Naive thymus-derived CD4-positive, alpha-beta T cell (primary cell): ENCODE measurements at regions not wholly inside any gene's neighbourhood (a gene's known extent, or its start where the extent isn't known, plus 50 kb on each side); places are given as distances from the start of the nearest gene placed in this dataset.
A peak's percentile ranks its signal among the peaks of the same experiment; 100 is the strongest.

Experiments
- ATAC-seq: fragments of 150-1000 bp; cut with Tn5 transposase; 2 replicates; pipeline ENCODE4 v1.10.0; 2021; ENCODE audit warnings: mild to moderate bottlenecking, moderate library complexity
- CTCF ChIA-PET: fragments of 350-600 bp; sonication (Branson Sonifier 250); formaldehyde crosslinking; loops from one replicate; lab custom pipeline; 2021; ENCODE audit warnings: antibody characterized with exemption; lab: Charles Lee
- POLR2A ChIA-PET: fragments of 350-600 bp; sonication (Branson Sonifier 250); formaldehyde crosslinking; loops from one replicate; lab custom pipeline; 2021; ENCODE audit warnings: antibody characterized with exemption, inconsistent platforms; lab: Charles Lee
- DNase-seq, 9 donors: peaks; one replicate each; pipeline versions ENCODE4 v3.0.0 to v3.0.0-alpha.2; 2020 to 2022; ENCODE audit warnings: mixed read lengths in 1 of 9
- H3K27ac ChIP-seq: one replicate; pipeline ENCODE4 v1.7.0; 2013; ENCODE audit warnings: mild to moderate bottlenecking, low read depth, low read length, moderate library complexity
- H3K27me3 ChIP-seq, 2 donors: one replicate each; pipeline ENCODE4 v1.7.0; 2013; ENCODE audit warnings: low read length in 2 of 2, mild to moderate bottlenecking in 2 of 2, moderate library complexity in 2 of 2; ENCODE audit not compliant: control insufficient read depth in 2 of 2, insufficient read depth in 2 of 2
- H3K36me3 ChIP-seq, 3 experiments: 1 replicate in 2 of 3; 2 replicates in 1 of 3; pipeline ENCODE4 v1.7.0; 2013; ENCODE audit warnings: low read length in 3 of 3, mild to moderate bottlenecking in 3 of 3, moderate library complexity in 1 of 3; ENCODE audit not compliant: insufficient read depth in 3 of 3, control insufficient read depth in 2 of 3
- H3K4me1 ChIP-seq, 2 donors: one replicate each; pipeline ENCODE4 v1.7.0; 2013; ENCODE audit warnings: low read length in 2 of 2, mild to moderate bottlenecking in 2 of 2, moderate library complexity in 1 of 2; ENCODE audit not compliant: control insufficient read depth in 2 of 2, insufficient read depth in 2 of 2
- H3K4me3 ChIP-seq: 2 replicates; pipeline ENCODE4 v1.7.0; 2013; ENCODE audit warnings: mild to moderate bottlenecking, low read length
- H3K9me3 ChIP-seq, 3 experiments: 1 replicate in 2 of 3; 2 replicates in 1 of 3; pipeline ENCODE4 v1.7.0; 2013; ENCODE audit warnings: low read length in 3 of 3; ENCODE audit not compliant: control insufficient read depth in 2 of 3
- H3K27ac Mint-ChIP-seq, 9 donors: one replicate each; pipeline ENCODE4 v1.8.0; 2020 to 2022; ENCODE audit warnings: mixed read lengths in 9 of 9, mild to moderate bottlenecking in 8 of 9, moderate library complexity in 5 of 9, inconsistent platforms in 2 of 9
- H3K27me3 Mint-ChIP-seq, 5 donors: one replicate each; pipeline ENCODE4 v1.8.0; 2021 to 2022; ENCODE audit warnings: mixed read lengths in 5 of 5, mild to moderate bottlenecking in 1 of 5
- H3K36me3 Mint-ChIP-seq, 5 donors: one replicate each; pipeline ENCODE4 v1.8.0; 2020 to 2022; ENCODE audit warnings: mixed read lengths in 5 of 5, mild to moderate bottlenecking in 3 of 5, inconsistent platforms in 1 of 5
- H3K4me1 Mint-ChIP-seq, 7 donors: one replicate each; pipeline ENCODE4 v1.8.0; 2020 to 2022; ENCODE audit warnings: mixed read lengths in 7 of 7, mild to moderate bottlenecking in 3 of 7, inconsistent platforms in 1 of 7
- H3K4me3 Mint-ChIP-seq, 10 donors: one replicate each; pipeline ENCODE4 v1.8.0; 2020 to 2022; ENCODE audit warnings: mild to moderate bottlenecking in 10 of 10, mixed read lengths in 10 of 10, moderate library complexity in 6 of 10, inconsistent platforms in 2 of 10
- H3K9me3 Mint-ChIP-seq, 11 donors: one replicate each; pipeline ENCODE4 v1.8.0; 2020 to 2022; ENCODE audit warnings: mixed read lengths in 11 of 11, mild to moderate bottlenecking in 4 of 11, inconsistent platforms in 1 of 11, moderate library complexity in 1 of 11
- intact Hi-C, 2 donors: fragments of 100-400 bp; cut with micrococcal nuclease; formaldehyde crosslinking; loops; one replicate each; pipeline ENCODE4 v1.15.1; 2023

GRCh38 chr18:68533641-68534040 lies 181.3 kb downstream of the TMX3 start:
- POLR2A ChIA-PET, result no interaction called here
- H3K9me3 ChIP-seq, result no peaks in the 10 kb centered on the region
- no peak for ATAC-seq
- no peak overlapping the region for H3K4me3 ChIP-seq
- intact Hi-C loops, result no loop called here
- no peaks in the 10 kb centered on the region for H3K4me1 ChIP-seq
- Mint-ChIP-seq H3K4me1 (no peaks in the 10 kb centered on the region), H3K4me3 (no peak overlapping the region), H3K36me3 (no peaks in the 10 kb centered on the region), H3K27ac (no peak overlapping the region), H3K9me3 (no peaks in the 10 kb centered on the region), H3K27me3 (no peaks in the 10 kb centered on the region)
- H3K27me3 ChIP-seq, result no peaks in the 10 kb centered on the region
- CTCF ChIA-PET, result interaction anchor here (1.0 kb wide), 1 partner anchor 275 kb away, joined by 3 read pairs; no protein-coding TSS in a partner anchor
- DNase-seq, result no peak
- no peak overlapping the region for H3K27ac ChIP-seq
- no peaks in the 10 kb centered on the region for H3K36me3 ChIP-seq

GRCh38 chr18:68532328-68532885 lies 182.5 kb downstream of the TMX3 start:
- H3K4me3 ChIP-seq, result no peak overlapping the region
- DNase-seq (no peak), ATAC-seq (no peak)
- H3K27me3 ChIP-seq, result no peaks in the 10 kb centered on the region
- POLR2A ChIA-PET, result no interaction called here
- peak overlapping the region in 1 of 9 donors; percentile 1 for H3K27ac Mint-ChIP-seq
- CTCF ChIA-PET, result no interaction called here
- no peaks in the 10 kb centered on the region for H3K4me1 ChIP-seq
- H3K9me3 ChIP-seq, result no peaks in the 10 kb centered on the region
- H3K27ac ChIP-seq, result no peak overlapping the region
- no peaks in the 10 kb centered on the region for H3K36me3 ChIP-seq
- no peaks in the 10 kb centered on the region for H3K36me3 Mint-ChIP-seq
- no peaks in the 10 kb centered on the region for H3K4me1 Mint-ChIP-seq
- no peaks in the 10 kb centered on the region for H3K27me3 Mint-ChIP-seq
- no peak overlapping the region for H3K4me3 Mint-ChIP-seq
- no peaks in the 10 kb centered on the region for H3K9me3 Mint-ChIP-seq
- intact Hi-C loops, result no loop called here

- intact Hi-C loops, result no loop called here
- H3K27ac Mint-ChIP-seq, result no peak overlapping the region
These were observed 189.8 kb downstream of the TMX3 start for GRCh38 chr18:68525091-68525490.

DNA sequence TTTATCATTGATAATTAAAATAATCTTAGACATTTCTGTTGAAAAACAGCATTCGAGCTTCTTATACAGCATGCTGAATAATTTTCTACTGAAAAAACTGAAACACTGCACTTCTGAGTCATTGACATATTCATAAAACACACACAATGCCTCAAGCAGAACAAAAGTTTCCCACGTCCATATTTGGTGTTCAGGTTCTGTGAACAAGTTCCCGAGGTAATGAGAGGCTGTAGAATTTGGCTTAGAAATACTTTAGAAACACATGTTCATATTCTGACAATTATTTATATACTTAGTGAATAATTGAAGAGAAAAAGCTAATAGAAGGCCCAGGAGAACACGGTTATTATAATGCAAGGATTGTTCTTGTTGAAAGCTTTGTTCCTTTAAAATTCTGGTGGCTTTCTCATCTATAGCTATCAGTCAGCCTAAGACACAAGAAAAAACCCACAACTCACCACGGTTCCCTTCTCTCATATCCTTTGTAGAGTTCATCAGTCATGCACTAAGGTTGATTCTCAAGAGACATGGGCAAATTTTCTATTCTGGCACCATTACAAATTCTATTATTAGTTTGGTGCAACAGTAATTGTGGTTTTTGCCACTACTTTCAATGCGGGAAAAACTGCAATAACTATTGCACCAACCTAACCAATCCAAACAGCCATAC lies 194.4 kb downstream of the TMX3 start:
- ATAC-seq (no peak), DNase-seq (no peak)
- Mint-ChIP-seq H3K4me3 (no peak overlapping the region), H3K27me3 (peaks cover 0 to 16% (median 0%) of the 10 kb centered on the region in 5 donors), H3K27ac (no peak overlapping the region), H3K4me1 (no peaks in the 10 kb centered on the region), H3K9me3 (peaks cover 0 to 3% (median 0%) of the 10 kb centered on the region in 11 donors), H3K36me3 (no peaks in the 10 kb centered on the region)
- CTCF ChIA-PET, result no interaction called here
- Histone ChIP-seq H3K27ac (no peak overlapping the region), H3K4me1 (no peaks in the 10 kb centered on the region), H3K27me3 (no peaks in the 10 kb centered on the region), H3K9me3 (no peaks in the 10 kb centered on the region), H3K36me3 (no peaks in the 10 kb centered on the region), H3K4me3 (no peak overlapping the region)
- POLR2A ChIA-PET, result no interaction called here
- intact Hi-C loops, result no loop called here

More at GRCh38 chr18:68525091-68525490, 189.8 kb downstream of the TMX3 start:
- Histone ChIP-seq H3K4me3 (no peak overlapping the region), H3K27me3 (no peaks in the 10 kb centered on the region), H3K9me3 (no peaks in the 10 kb centered on the region), H3K4me1 (no peaks in the 10 kb centered on the region), H3K36me3 (no peaks in the 10 kb centered on the region), H3K27ac (no peak overlapping the region)
- Mint-ChIP-seq H3K4me3 (no peak overlapping the region), H3K36me3 (no peaks in the 10 kb centered on the region), H3K4me1 (no peaks in the 10 kb centered on the region), H3K27me3 (peaks cover 0 to 17% (median 0%) of the 10 kb centered on the region in 5 donors), H3K9me3 (peaks cover 0 to 3% (median 0%) of the 10 kb centered on the region in 11 donors)
- no peak for DNase-seq
- no peak for ATAC-seq
- ChIA-PET CTCF (no interaction called here), POLR2A (no interaction called here)

DNA sequence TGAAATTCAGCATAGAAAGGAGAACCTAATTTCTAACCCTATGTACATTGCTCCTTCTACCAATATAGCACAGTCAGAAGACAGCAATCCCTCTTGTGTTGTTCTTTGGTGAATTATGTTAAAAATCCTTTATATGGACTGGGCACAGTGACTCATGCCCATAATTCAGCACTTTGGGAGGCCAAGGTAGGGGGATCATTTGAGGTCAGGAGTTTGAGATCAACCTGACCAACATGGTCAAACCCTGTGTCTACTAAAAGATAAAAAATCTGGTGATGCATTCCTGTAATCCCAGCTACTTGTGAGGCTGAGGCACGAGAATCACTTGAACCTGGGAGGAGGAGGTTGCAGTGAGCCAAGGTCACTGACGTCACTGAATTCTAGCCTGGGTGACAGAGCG lies 195.6 kb downstream of the TMX3 start:
- no peak for ATAC-seq
- Mint-ChIP-seq H3K36me3 (no peaks in the 10 kb centered on the region), H3K4me3 (no peak overlapping the region), H3K9me3 (peaks cover 0 to 3% (median 0%) of the 10 kb centered on the region in 11 donors), H3K27me3 (peaks cover 0 to 16% (median 0%) of the 10 kb centered on the region in 5 donors), H3K4me1 (no peaks in the 10 kb centered on the region), H3K27ac (no peak overlapping the region)
- ChIA-PET CTCF (no interaction called here), POLR2A (no interaction called here)
- DNase-seq, result no peak
- H3K27ac ChIP-seq, result no peak overlapping the region
- H3K4me3 ChIP-seq, result no peak overlapping the region
- intact Hi-C loops, result no loop called here
- no peaks in the 10 kb centered on the region for H3K4me1 ChIP-seq
- no peaks in the 10 kb centered on the region for H3K36me3 ChIP-seq
- H3K9me3 ChIP-seq, result no peaks in the 10 kb centered on the region
- H3K27me3 ChIP-seq, result no peaks in the 10 kb centered on the region

DNA sequence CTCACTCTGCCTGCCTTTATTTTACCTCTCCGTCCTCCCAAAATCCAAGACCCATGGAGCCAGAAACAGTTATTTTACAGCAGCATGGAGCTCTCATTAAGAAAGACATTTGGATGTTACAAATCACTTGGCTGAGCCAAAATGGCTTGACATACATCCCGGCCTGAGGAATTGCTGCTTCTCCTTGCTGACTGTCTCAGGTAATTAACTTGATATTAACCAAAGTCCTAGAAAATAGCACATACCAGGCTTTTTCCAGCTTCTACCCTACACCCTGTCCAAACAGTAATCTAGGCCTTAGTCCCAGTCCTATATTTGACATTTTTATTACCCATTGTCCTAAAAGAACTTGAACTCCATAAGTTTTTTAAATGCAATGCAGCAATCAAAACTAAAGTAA lies 205.0 kb downstream of the TMX3 start:
- ATAC-seq, result no peak
- H3K4me1 Mint-ChIP-seq, result no peaks in the 10 kb centered on the region
- H3K9me3 Mint-ChIP-seq, result peaks cover 0 to 11% (median 2%) of the 10 kb centered on the region in 11 donors
- no peak overlapping the region for H3K4me3 Mint-ChIP-seq
- no peak for DNase-seq
- H3K36me3 Mint-ChIP-seq, result no peaks in the 10 kb centered on the region
- CTCF ChIA-PET, result no interaction called here
- no peak overlapping the region for H3K27ac ChIP-seq
- no peaks in the 10 kb centered on the region for H3K27me3 ChIP-seq
- H3K4me1 ChIP-seq, result no peaks in the 10 kb centered on the region
- H3K27ac Mint-ChIP-seq, result no peak overlapping the region
- H3K9me3 ChIP-seq, result no peaks in the 10 kb centered on the region
- H3K27me3 Mint-ChIP-seq, result peaks cover 0 to 6% (median 3%) of the 10 kb centered on the region in 5 donors
- no peak overlapping the region for H3K4me3 ChIP-seq
- intact Hi-C loops, result no loop called here
- H3K36me3 ChIP-seq, result no peaks in the 10 kb centered on the region
- POLR2A ChIA-PET, result no interaction called here

DNA sequence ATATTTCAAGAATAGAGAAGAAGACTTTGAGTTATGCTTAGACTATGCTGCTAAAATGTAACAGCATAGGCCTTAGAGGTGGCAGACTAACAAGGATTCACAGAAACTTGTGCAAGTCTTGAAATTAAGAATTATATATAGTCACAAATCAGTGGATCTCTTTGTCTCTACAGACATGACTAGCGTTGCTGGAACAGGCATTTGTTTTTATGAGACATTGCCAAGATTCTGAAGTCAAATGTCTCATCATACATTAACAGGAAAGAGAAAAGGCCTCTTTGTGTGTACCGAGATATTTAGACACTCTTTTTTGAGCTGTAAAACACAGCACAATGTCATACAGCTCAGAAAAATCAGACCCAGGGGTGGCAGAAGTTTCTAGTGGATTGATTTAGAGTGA lies 207.1 kb downstream of the TMX3 start:
- Mint-ChIP-seq H3K27ac (no peak overlapping the region), H3K9me3 (peaks cover 0 to 8% (median 1%) of the 10 kb centered on the region in 11 donors), H3K36me3 (no peaks in the 10 kb centered on the region), H3K27me3 (peaks cover 0 to 5% (median 3%) of the 10 kb centered on the region in 5 donors), H3K4me3 (no peak overlapping the region), H3K4me1 (no peaks in the 10 kb centered on the region)
- H3K4me3 ChIP-seq, result no peak overlapping the region
- H3K27me3 ChIP-seq, result no peaks in the 10 kb centered on the region
- no peaks in the 10 kb centered on the region for H3K4me1 ChIP-seq
- ChIA-PET CTCF (interaction anchor here (0.8 kb wide), 1 partner anchor 11 kb away, joined by 5 read pairs; no protein-coding TSS in a partner anchor), POLR2A (no interaction called here)
- H3K9me3 ChIP-seq, result no peaks in the 10 kb centered on the region
- no peak overlapping the region for H3K27ac ChIP-seq
- DNase-seq (no peak), ATAC-seq (no peak)
- H3K36me3 ChIP-seq, result no peaks in the 10 kb centered on the region
- intact Hi-C loops, result no loop called here
